Heart left ventricle (tissue), 13 donors: ENCODE measurements at regions not wholly inside any gene's neighbourhood (a gene's known extent, or its start where the extent isn't known, plus 50 kb on each side); places are given as distances from the start of the nearest gene placed in this dataset.

Source experiments
- CTCF ChIP-seq, 12 donors: fragments of 200-600 bp; sonication (generic) in 4 of 12; IDR thresholded peaks; one replicate each; pipeline versions ENCODE4 v1.5.0 to v1.8.0; 2018 to 2022; ENCODE audit warnings: antibody characterized with exemption in 12 of 12, mild to moderate bottlenecking in 5 of 12
- POLR2A ChIP-seq, 2 donors: fragments of 450-650 bp; IDR thresholded peaks; one replicate each; pipeline ENCODE4 v1.6.1; 2017; ENCODE audit warnings: antibody characterized with exemption in 2 of 2, mild to moderate bottlenecking in 2 of 2, moderate library complexity in 2 of 2
- donor health status: ischemic (EF 13 %, LVEDD 7.1; RV severe dilation, severe dysfunction).
- donor health status: DM: no; HTN: yes; CAD: no.
- donor health status: DM: no; HTN: no; CAD: no.
- donor health status: ischemic (EF 25% LVEDD 6.9; RV normal size, moderate dysfunction).
- donor health status: ischemic (EF 25% LVEDD 5.7; RV mildly dilated, moderate dysfunction).
- donor health status: ischemic (EF 35%, LVEDD 5.7; RV mildly dilated, moderate dysfunction).
- donor health status: nonischemic (EF 11% LVEDD 7.7; RV severe dilation, severe dysfunction).
- donor health status: DM: yes; HTN: yes; CAD: no.
- donor health status: PGD.
- donor health status: ischemic (EF 29% LVEDD 5.4; RV normal size, mild dysfunction).
- donor health status: nonischemic (EF 23%, LVEDD 6.1; RV moderate dilation, normal function).

- TF ChIP-seq CTCF (IDR thresholded peaks at IDR 0.05) (no peak), POLR2A (IDR thresholded peaks at IDR 0.05) (no peak)
These were observed 58.2 kb upstream of the SMARCA2 start for GRCh38 chr9:1956958-1957357.
